B cell (primary cell): ENCODE measurements at regions not wholly inside any gene's neighbourhood (a gene's known extent, or its start where the extent isn't known, plus 50 kb on each side); places are given as distances from the start of the nearest gene placed in this dataset.

Experiments used
- ATAC-seq: fragments of 200-7000 bp; cut with Tn5 transposase; one replicate; pipeline ENCODE4 v1.10.0; 2021; ENCODE audit warnings: low read depth, mild to moderate bottlenecking, moderate number of reproducible peaks, moderate library complexity
- CTCF ChIA-PET: fragments of 350-600 bp; sonication (Branson Sonifier 250); formaldehyde crosslinking; loops from one replicate; lab custom pipeline; 2021; ENCODE audit warnings: antibody characterized with exemption, inconsistent platforms; lab: Charles Lee
- POLR2A ChIA-PET: fragments of 350-600 bp; sonication (Branson Sonifier 250); formaldehyde crosslinking; loops from one replicate; lab custom pipeline; 2021; ENCODE audit warnings: antibody characterized with exemption; lab: Charles Lee
- DNase-seq: peaks from one replicate; pipeline ENCODE4 v3.0.0; 2013
- H2AFZ ChIP-seq: 2 replicates; pipeline ENCODE4 v1.6.1; 2012; ENCODE audit warnings: mild to moderate bottlenecking, low read depth, low read length; ENCODE audit not compliant: insufficient read depth, poor library complexity, severe bottlenecking
- H3K27ac ChIP-seq, 2 donors: 1 replicate in 1 of 2; 2 replicates in 1 of 2; pipeline ENCODE4 v1.5.1; 2012 to 2013; ENCODE audit warnings: low read length in 2 of 2, mild to moderate bottlenecking in 2 of 2, moderate library complexity in 1 of 2
- H3K27me3 ChIP-seq, 4 experiments: fragments of 200-600 bp in 1 of 4; sonication (generic) in 1 of 4; replicated peaks in 1 of 4; 1 replicate in 2 of 4; 2 replicates in 2 of 4; pipeline versions ENCODE4 v1.6.1 to v1.7.0; 2013 to 2016; ENCODE audit warnings: low read length in 3 of 4, mild to moderate bottlenecking in 2 of 4, mixed read lengths in 1 of 4, moderate library complexity in 1 of 4; ENCODE audit not compliant: insufficient read depth in 4 of 4, control insufficient read depth in 3 of 4; ENCODE audit errors: control extremely low read depth in 1 of 4
- H3K36me3 ChIP-seq, 2 experiments: replicated peaks in 1 of 2; 1 replicate in 1 of 2; 2 replicates in 1 of 2; pipeline versions ENCODE4 v1.6.1 to v1.7.1; 2013; ENCODE audit warnings: low read length in 1 of 2; ENCODE audit not compliant: insufficient read depth in 2 of 2, control insufficient read depth in 1 of 2; ENCODE audit errors: control extremely low read depth in 1 of 2, extremely low read depth in 1 of 2
- H3K4me1 ChIP-seq, 2 donors: fragments of 200-600 bp in 1 of 2; sonication (generic) in 1 of 2; 1 replicate in 1 of 2; 2 replicates in 1 of 2; pipeline versions ENCODE4 v1.5.1 to v1.6.1; 2013 to 2017; ENCODE audit warnings: low read length in 2 of 2; ENCODE audit not compliant: control insufficient read depth in 2 of 2, insufficient read depth in 2 of 2
- H3K4me2 ChIP-seq: replicated peaks from 2 replicates; pipeline ENCODE3; 2012; ENCODE audit warnings: mild to moderate bottlenecking, low read depth, low read length; ENCODE audit not compliant: poor library complexity, severe bottlenecking
- H3K4me3 ChIP-seq, 5 experiments: fragments of 200-600 bp in 1 of 5; sonication (generic) in 1 of 5; 1 replicate in 3 of 5; 2 replicates in 2 of 5; pipeline versions ENCODE4 v1.5.1 to v1.7.0; 2011 to 2016; ENCODE audit warnings: low read length in 4 of 5, mild to moderate bottlenecking in 4 of 5, low read depth in 2 of 5, control low read depth in 1 of 5, moderate library complexity in 1 of 5; ENCODE audit not compliant: insufficient read depth in 1 of 5; ENCODE audit errors: control extremely low read depth in 1 of 5, extremely low read depth in 1 of 5
- H3K79me2 ChIP-seq: fragments of 200-600 bp; sonication (generic); one replicate; pipeline ENCODE4 v1.6.0; 2016; ENCODE audit warnings: low read length; ENCODE audit not compliant: control insufficient read depth, insufficient read depth
- H3K9ac ChIP-seq: fragments of 200-600 bp; sonication (generic); 2 replicates; pipeline ENCODE4 v1.6.1; 2017; ENCODE audit warnings: mild to moderate bottlenecking, low read length, moderate library complexity
- H3K9me3 ChIP-seq, 3 donors: one replicate each; pipeline versions ENCODE4 v1.6.1 to v1.7.1; 2013; ENCODE audit warnings: low read length in 2 of 3; ENCODE audit not compliant: control insufficient read depth in 2 of 3, insufficient read depth in 1 of 3; ENCODE audit errors: control extremely low read depth in 1 of 3
- H4K20me1 ChIP-seq: 2 replicates; pipeline ENCODE4 v1.6.0; 2012; ENCODE audit warnings: mild to moderate bottlenecking, low read length; ENCODE audit not compliant: insufficient read depth, control insufficient read depth, poor library complexity, severe bottlenecking
- H3K27ac Mint-ChIP-seq: one replicate; pipeline ENCODE4 v1.8.0; 2021; ENCODE audit warnings: mixed read lengths
- H3K27me3 Mint-ChIP-seq: one replicate; pipeline ENCODE4 v1.8.0; 2021; ENCODE audit warnings: mixed read lengths
- H3K4me1 Mint-ChIP-seq: one replicate; pipeline ENCODE4 v1.8.0; 2021; ENCODE audit warnings: mixed read lengths
- H3K4me3 Mint-ChIP-seq: one replicate; pipeline ENCODE4 v1.8.0; 2021; ENCODE audit warnings: mixed read lengths
- H3K9me3 Mint-ChIP-seq: one replicate; pipeline ENCODE4 v1.8.0; 2022; ENCODE audit warnings: mixed read lengths; ENCODE audit not compliant: insufficient read depth
- CTCF ChIP-seq: fragments of 200-600 bp; IDR thresholded peaks from one replicate; pipeline ENCODE4 v1.8.0; 2022; ENCODE audit warnings: antibody characterized with exemption, mild to moderate bottlenecking
- EZH2 ChIP-seq: IDR thresholded peaks from 2 replicates; pipeline ENCODE4 v1.6.1; 2012; ENCODE audit warnings: borderline replicate concordance, low read depth, mild to moderate bottlenecking, moderate library complexity, low read length; ENCODE audit not compliant: insufficient read depth, poor library complexity, severe bottlenecking
- WGBS: methylation state at CpG from one replicate; pipeline ENCODE4 v1.1.5; 2013; ENCODE audit warnings: missing lambda C conversion rate; ENCODE audit not compliant: insufficient coverage; 5-methylcytosine and 5-hydroxymethylcytosine counted together
- intact Hi-C: fragments of 100-400 bp; cut with micrococcal nuclease; formaldehyde crosslinking; loops from one replicate; pipeline ENCODE4 v1.10.0; 2022

- DNase-seq (no peak), ATAC-seq (no peak)
- Histone ChIP-seq H3K79me2 (no peaks in the 10 kb centered on the region), H4K20me1 (no peaks in the 10 kb centered on the region), H3K4me3 (no peak overlapping the region), H3K36me3 (no peaks in the 10 kb centered on the region), H3K9me3 (no peaks in the 10 kb centered on the region), H3K9ac (no peak overlapping the region), H3K27me3 (no peaks in the 10 kb centered on the region), H3K4me1 (no peaks in the 10 kb centered on the region), H2AFZ (no peak overlapping the region), H3K27ac (no peak overlapping the region), H3K4me2 (no peak overlapping the region)
- no peak overlapping the region for H3K4me3 Mint-ChIP-seq
- no peaks in the 10 kb centered on the region for H3K4me1 Mint-ChIP-seq
- intact Hi-C loops, result no loop called here
- POLR2A ChIA-PET, result no interaction called here
- H3K27ac Mint-ChIP-seq, result no peak overlapping the region
- peaks cover 7% of the 10 kb centered on the region for H3K27me3 Mint-ChIP-seq
- TF ChIP-seq EZH2, result no peak
- no peak for TF ChIP-seq CTCF
- no peaks in the 10 kb centered on the region for H3K9me3 Mint-ChIP-seq
- CTCF ChIA-PET, result no interaction called here
- no CpG with 5 or more reads among the region's 2 CpGs for WGBS
Observed at GRCh38 chr12:5264006-5264405, 167.9 kb upstream of the NTF3 start.

- no peak overlapping the region for H3K4me3 Mint-ChIP-seq
- Histone ChIP-seq H3K27ac (no peak overlapping the region), H3K27me3 (no peaks in the 10 kb centered on the region), H4K20me1 (no peaks in the 10 kb centered on the region), H3K4me2 (no peak overlapping the region), H3K9ac (no peak overlapping the region), H3K79me2 (no peaks in the 10 kb centered on the region), H3K4me1 (no peaks in the 10 kb centered on the region), H2AFZ (no peak overlapping the region), H3K4me3 (no peak overlapping the region), H3K9me3 (peaks cover 0 to 3% (median 0%) of the 10 kb centered on the region in 3 donors), H3K36me3 (no peaks in the 10 kb centered on the region)
- DNase-seq, result no peak
- ChIA-PET POLR2A (no interaction called here), CTCF (no interaction called here)
- H3K27ac Mint-ChIP-seq, result no peak overlapping the region
- no peaks in the 10 kb centered on the region for H3K4me1 Mint-ChIP-seq
- H3K27me3 Mint-ChIP-seq, result peaks cover 7% of the 10 kb centered on the region
- no peak for TF ChIP-seq CTCF
- TF ChIP-seq EZH2, result no peak
- intact Hi-C loops, result no loop called here
- H3K9me3 Mint-ChIP-seq, result peaks cover 3% of the 10 kb centered on the region
- no peak for ATAC-seq
- WGBS, result 80% methylated on average over 1 of the region's 9 CpGs
Observed at GRCh38 chr12:5267603-5268423, 164.1 kb upstream of the NTF3 start.
